HG03521 (cell line): ENCODE measurements at regions not wholly inside any gene's neighbourhood (a gene's known extent, or its start where the extent isn't known, plus 50 kb on each side); places are given as distances from the start of the nearest gene placed in this dataset.

Experiments
- ATAC-seq: cut with Tn5 transposase; IDR thresholded peaks from one replicate; pipeline ENCODE4 v1.9.1; 2021; ENCODE audit warnings: mild to moderate bottlenecking, moderate library complexity; ENCODE audit not compliant: unreplicated experiment

- no peak for ATAC-seq
These were observed 139.2 kb upstream of the NAMPT start for GRCh38 chr7:106423821-106424475.

- no peak for ATAC-seq
These were observed 138.3 kb upstream of the NAMPT start for GRCh38 chr7:106423111-106423510.

GRCh38 chr7:106421181-106421762 is 136.5 kb upstream of the NAMPT start:
- ATAC-seq = no peak

- ATAC-seq = no peak
These were observed 136.0 kb upstream of the NAMPT start for GRCh38 chr7:106420736-106421135.

- no peak for ATAC-seq
These were observed 135.4 kb upstream of the NAMPT start for GRCh38 chr7:106420210-106420609.

- no peak for ATAC-seq
These were observed 134.8 kb upstream of the NAMPT start for GRCh38 chr7:106419455-106420182.

GRCh38 chr7:106418526-106418925 is 133.7 kb upstream of the NAMPT start:
- ATAC-seq = no peak

- ATAC-seq = no peak
These were observed 133.3 kb upstream of the NAMPT start for GRCh38 chr7:106418094-106418493.

GRCh38 chr7:106417273-106417902 is 132.6 kb upstream of the NAMPT start:
- ATAC-seq = no peak

- no peak for ATAC-seq
These were observed 131.6 kb upstream of the NAMPT start for GRCh38 chr7:106416430-106416829.

- no peak for ATAC-seq
These were observed 130.7 kb upstream of the NAMPT start for GRCh38 chr7:106415433-106415832.

GRCh38 chr7:106413446-106413845 is 128.7 kb upstream of the NAMPT start:
- ATAC-seq = no peak

GRCh38 chr7:106405697-106406141 is 120.9 kb upstream of the NAMPT start:
- no peak for ATAC-seq

GRCh38 chr7:106402898-106403297 is 118.1 kb upstream of the NAMPT start:
- ATAC-seq = no peak

GRCh38 chr7:106400923-106401322 is 116.1 kb upstream of the NAMPT start:
- no peak for ATAC-seq

GRCh38 chr7:106398786-106399185 is 114.0 kb upstream of the NAMPT start:
- no peak for ATAC-seq

- no peak for ATAC-seq
These were observed 113.2 kb upstream of the NAMPT start for GRCh38 chr7:106397994-106398393.

- ATAC-seq = no peak
These were observed 109.7 kb upstream of the NAMPT start for GRCh38 chr7:106394526-106394925.

- ATAC-seq = no peak
These were observed 108.9 kb upstream of the NAMPT start for GRCh38 chr7:106393564-106394251.

- ATAC-seq = no peak
These were observed 107.8 kb upstream of the NAMPT start for GRCh38 chr7:106392590-106392989.

- no peak for ATAC-seq
These were observed 107.4 kb upstream of the NAMPT start for GRCh38 chr7:106392144-106392543.
